Mesothelial cell of epicardium (in vitro differentiated cells): ENCODE measurements at regions not wholly inside any gene's neighbourhood (a gene's known extent, or its start where the extent isn't known, plus 50 kb on each side); places are given as distances from the start of the nearest gene placed in this dataset.

Experiments used
- DNase-seq, 2 experiments: peaks; one replicate each; pipeline ENCODE4 v3.0.0; 2021; ENCODE audit warnings: low spot score in 2 of 2; ENCODE audit not compliant: unreplicated experiment in 2 of 2
- H3K27ac Mint-ChIP-seq: 2 replicates; pipeline ENCODE4 v1.8.0; 2021; ENCODE audit warnings: mixed read lengths
- H3K27me3 Mint-ChIP-seq: 2 replicates; pipeline ENCODE4 v1.8.0; 2021; ENCODE audit warnings: low read depth, mixed read lengths
- H3K36me3 Mint-ChIP-seq: 2 replicates; pipeline ENCODE4 v1.8.0; 2021; ENCODE audit warnings: mixed read lengths
- H3K4me1 Mint-ChIP-seq: 2 replicates; pipeline ENCODE4 v1.8.0; 2021; ENCODE audit warnings: mixed read lengths
- H3K4me3 Mint-ChIP-seq: 2 replicates; pipeline ENCODE4 v1.8.0; 2021; ENCODE audit warnings: mild to moderate bottlenecking, moderate library complexity, mixed read lengths
- H3K9me3 Mint-ChIP-seq: 2 replicates; pipeline ENCODE4 v1.8.0; 2021; ENCODE audit warnings: mixed read lengths
- CTCF ChIP-seq: fragments of 200-600 bp; sonication (generic); IDR thresholded peaks from one replicate; pipeline ENCODE4 v1.5.0; 2021; ENCODE audit warnings: antibody characterized with exemption; ENCODE audit not compliant: unreplicated experiment

- no peak for TF ChIP-seq CTCF
- no peaks in the 10 kb centered on the region for H3K36me3 Mint-ChIP-seq
- H3K4me3 Mint-ChIP-seq: no peak overlapping the region
- no peaks in the 10 kb centered on the region for H3K27me3 Mint-ChIP-seq
- no peak for DNase-seq
- peaks cover 16% of the 10 kb centered on the region for H3K4me1 Mint-ChIP-seq
- peaks cover 10% of the 10 kb centered on the region for H3K9me3 Mint-ChIP-seq
- no peak overlapping the region for H3K27ac Mint-ChIP-seq
Measured at GRCh38 chr4:28391877-28392276, 1531.2 kb downstream of the STIM2 start.

GRCh38 chr4:28402751-28403150, 1542.1 kb downstream of the STIM2 start:
- no peak for TF ChIP-seq CTCF
- H3K4me3 Mint-ChIP-seq: no peak overlapping the region
- no peak for DNase-seq
- peaks cover 3% of the 10 kb centered on the region for H3K4me1 Mint-ChIP-seq
- H3K36me3 Mint-ChIP-seq: peaks cover 4% of the 10 kb centered on the region
- H3K27me3 Mint-ChIP-seq: no peaks in the 10 kb centered on the region
- H3K9me3 Mint-ChIP-seq: peaks cover 31% of the 10 kb centered on the region
- H3K27ac Mint-ChIP-seq: no peak overlapping the region

- H3K27me3 Mint-ChIP-seq: peaks cover 8% of the 10 kb centered on the region
- H3K9me3 Mint-ChIP-seq: peaks cover 7% of the 10 kb centered on the region
- H3K4me1 Mint-ChIP-seq: no peaks in the 10 kb centered on the region
- H3K36me3 Mint-ChIP-seq: no peaks in the 10 kb centered on the region
- no peak for TF ChIP-seq CTCF
- no peak for DNase-seq
- no peak overlapping the region for H3K4me3 Mint-ChIP-seq
- H3K27ac Mint-ChIP-seq: no peak overlapping the region
Measured at GRCh38 chr4:28421221-28421620, 1560.6 kb downstream of the STIM2 start.

GRCh38 chr4:28426251-28426650, 1565.6 kb downstream of the STIM2 start:
- Mint-ChIP-seq H3K27me3 (peaks cover 31% of the 10 kb centered on the region), H3K36me3 (no peaks in the 10 kb centered on the region), H3K27ac (no peak overlapping the region), H3K9me3 (peaks cover 7% of the 10 kb centered on the region), H3K4me1 (no peaks in the 10 kb centered on the region), H3K4me3 (no peak overlapping the region)
- no peak for DNase-seq
- TF ChIP-seq CTCF: no peak

GRCh38 chr4:28427306-28428085, 1566.9 kb downstream of the STIM2 start:
- Mint-ChIP-seq H3K27ac (no peak overlapping the region), H3K9me3 (peaks cover 3% of the 10 kb centered on the region), H3K4me3 (no peak overlapping the region), H3K4me1 (no peaks in the 10 kb centered on the region), H3K27me3 (peaks cover 37% of the 10 kb centered on the region), H3K36me3 (no peaks in the 10 kb centered on the region)
- no peak for TF ChIP-seq CTCF
- DNase-seq: no peak
